ENCODE measurements at regions not wholly inside any gene's neighbourhood (a gene's known extent, or its start where the extent isn't known, plus 50 kb on each side); places are given as distances from the start of the nearest gene placed in this dataset.

- H3K4me3 ChIP-seq (ENCODE audit: low read depth, low read length) = no peak overlapping the region
- TF ChIP-seq CTCF (IDR thresholded peaks at IDR 0.05; ENCODE audit: low read depth, low read length, missing control alignments) = no peak
- in situ Hi-C loops (cut with HindIII; ENCODE audit: low sequenced_read_pairs) = no loop called here
- no peak for DNase-seq (ENCODE audit: low read depth)
These were observed 776.6 kb downstream of the AMY1C start for GRCh38 chr1:104526158-104526795.

GRCh38 chr1:104531990-104532389 is 782.3 kb downstream of the AMY1C start:
- no peak for TF ChIP-seq CTCF (IDR thresholded peaks at IDR 0.05; ENCODE audit: low read depth, low read length, missing control alignments)
- no peak for DNase-seq (ENCODE audit: low read depth)

GRCh38 chr1:104574620-104575019 is 824.9 kb downstream of the AMY1C start:
- in situ Hi-C loops (cut with HindIII; ENCODE audit: low sequenced_read_pairs) = no loop called here
- no peak overlapping the region for H3K4me3 ChIP-seq (ENCODE audit: low read depth, low read length)
- no peak for TF ChIP-seq CTCF (IDR thresholded peaks at IDR 0.05; ENCODE audit: low read depth, low read length, missing control alignments)
- no peak for DNase-seq (ENCODE audit: low read depth)

More at GRCh38 chr1:104531990-104532389, 782.3 kb downstream of the AMY1C start:
- in situ Hi-C loops (cut with HindIII; ENCODE audit: low sequenced_read_pairs) = no loop called here
- H3K4me3 ChIP-seq (ENCODE audit: low read depth, low read length) = no peak overlapping the region

- H3K4me3 ChIP-seq (ENCODE audit: low read depth, low read length) = no peak overlapping the region
- DNase-seq (ENCODE audit: low read depth) = no peak
- in situ Hi-C loops (cut with HindIII; ENCODE audit: low sequenced_read_pairs) = no loop called here
- no peak for TF ChIP-seq CTCF (IDR thresholded peaks at IDR 0.05; ENCODE audit: low read depth, low read length, missing control alignments)
These were observed 843.2 kb downstream of the AMY1C start for GRCh38 chr1:104592926-104593325.

GRCh38 chr1:104593413-104594187 is 843.9 kb downstream of the AMY1C start:
- H3K4me3 ChIP-seq (ENCODE audit: low read depth, low read length) = no peak overlapping the region
- DNase-seq (ENCODE audit: low read depth) = no peak
- in situ Hi-C loops (cut with HindIII; ENCODE audit: low sequenced_read_pairs) = no loop called here
- TF ChIP-seq CTCF (IDR thresholded peaks at IDR 0.05; ENCODE audit: low read depth, low read length, missing control alignments) = no peak

GRCh38 chr1:104617474-104617873 is 867.8 kb downstream of the AMY1C start:
- in situ Hi-C loops (cut with HindIII; ENCODE audit: low sequenced_read_pairs) = no loop called here
- no peak overlapping the region for H3K4me3 ChIP-seq (ENCODE audit: low read depth, low read length)
- TF ChIP-seq CTCF (IDR thresholded peaks at IDR 0.05; ENCODE audit: low read depth, low read length, missing control alignments) = no peak
- no peak for DNase-seq (ENCODE audit: low read depth)
